ENCODE measurements at regions not wholly inside any gene's neighbourhood (a gene's known extent, or its start where the extent isn't known, plus 50 kb on each side); places are given as distances from the start of the nearest gene placed in this dataset.

GRCh38 chr11:71343828-71344400 is 91.5 kb upstream of the SHANK2 start:
- intact Hi-C loops (cut with DNase I), result loop anchor here in 1 of 10 donors (10.0 kb wide), 1 partner anchor 59 kb away; no protein-coding TSS in a partner anchor
- 50 to 60% (median 53%) methylated on average over 11 of the region's 11 CpGs for WGBS, 4 donors
- Histone ChIP-seq H3K27ac (no peak overlapping the region), H3K27me3 (peaks cover 0 to 52% (median 5%) of the 10 kb centered on the region in 9 donors), H3K4me3 (no peak overlapping the region), H3K9me3 (no peaks in the 10 kb centered on the region), H3K36me3 (no peaks in the 10 kb centered on the region), H3K4me1 (no peaks in the 10 kb centered on the region)
- ATAC-seq, result no peak
- TF ChIP-seq, protein P1, sequence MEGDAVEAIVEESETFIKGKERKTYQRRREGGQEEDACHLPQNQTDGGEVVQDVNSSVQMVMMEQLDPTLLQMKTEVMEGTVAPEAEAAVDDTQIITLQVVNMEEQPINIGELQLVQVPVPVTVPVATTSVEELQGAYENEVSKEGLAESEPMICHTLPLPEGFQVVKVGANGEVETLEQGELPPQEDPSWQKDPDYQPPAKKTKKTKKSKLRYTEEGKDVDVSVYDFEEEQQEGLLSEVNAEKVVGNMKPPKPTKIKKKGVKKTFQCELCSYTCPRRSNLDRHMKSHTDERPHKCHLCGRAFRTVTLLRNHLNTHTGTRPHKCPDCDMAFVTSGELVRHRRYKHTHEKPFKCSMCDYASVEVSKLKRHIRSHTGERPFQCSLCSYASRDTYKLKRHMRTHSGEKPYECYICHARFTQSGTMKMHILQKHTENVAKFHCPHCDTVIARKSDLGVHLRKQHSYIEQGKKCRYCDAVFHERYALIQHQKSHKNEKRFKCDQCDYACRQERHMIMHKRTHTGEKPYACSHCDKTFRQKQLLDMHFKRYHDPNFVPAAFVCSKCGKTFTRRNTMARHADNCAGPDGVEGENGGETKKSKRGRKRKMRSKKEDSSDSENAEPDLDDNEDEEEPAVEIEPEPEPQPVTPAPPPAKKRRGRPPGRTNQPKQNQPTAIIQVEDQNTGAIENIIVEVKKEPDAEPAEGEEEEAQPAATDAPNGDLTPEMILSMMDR (IDR thresholded peaks at IDR 0.05), result no peak
- no peak for TF ChIP-seq POLR2A (IDR thresholded peaks at IDR 0.05)
- DNase-seq, result no peak

- Histone ChIP-seq H3K4me1 (no peaks in the 10 kb centered on the region), H3K27me3 (peaks cover 0 to 59% (median 5%) of the 10 kb centered on the region in 9 donors), H3K4me3 (no peak overlapping the region), H3K27ac (no peak overlapping the region), H3K36me3 (no peaks in the 10 kb centered on the region), H3K9me3 (no peaks in the 10 kb centered on the region)
- WGBS, 4 donors, result 64 to 68% (median 66%) methylated on average over 20 of the region's 20 CpGs
- ATAC-seq (peak in 1 of 4 donors; percentile 24), DNase-seq (no peak)
- intact Hi-C loops (cut with DNase I), result loop anchor here in 1 of 10 donors (10.0 kb wide), 1 partner anchor 58 kb away; no protein-coding TSS in a partner anchor
- TF ChIP-seq, protein P1 (IDR thresholded peaks at IDR 0.05), result peak in 5 of 12 donors; percentile 11 to 30 (median 14)
- no peak for TF ChIP-seq POLR2A (IDR thresholded peaks at IDR 0.05)
Measured at GRCh38 chr11:71342951-71343827, 90.8 kb upstream of the SHANK2 start.

DNA sequence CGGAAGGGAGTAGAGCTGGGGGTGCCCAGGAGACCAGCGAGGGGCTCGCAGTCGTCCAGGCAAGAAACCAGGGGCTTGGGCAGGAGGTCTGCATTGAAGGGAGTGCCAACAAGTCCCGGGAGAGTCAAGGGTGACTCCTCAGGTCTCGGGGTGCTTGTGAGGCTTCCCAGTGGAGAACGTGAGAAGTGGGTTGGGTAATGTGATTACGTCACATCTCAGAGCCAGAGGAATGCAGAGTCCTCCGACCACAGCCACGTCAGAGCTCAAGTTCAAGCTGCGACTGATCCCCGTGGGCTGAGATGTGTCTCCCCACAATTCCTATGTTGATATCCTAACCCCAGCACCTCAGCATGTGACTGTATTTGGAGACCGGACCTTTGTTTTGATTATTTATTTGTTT is 89.7 kb upstream of the SHANK2 start:
- Histone ChIP-seq H3K27me3 (peaks cover 0 to 56% (median 3%) of the 10 kb centered on the region in 9 donors), H3K4me3 (no peak overlapping the region)
- intact Hi-C loops (cut with DNase I), result loop anchor here in 1 of 10 donors (10.0 kb wide), 1 partner anchor 57 kb away; no protein-coding TSS in a partner anchor

More for the DNA sequence above, 89.7 kb upstream of the SHANK2 start:
- no peak for ATAC-seq
- Histone ChIP-seq H3K36me3 (no peaks in the 10 kb centered on the region), H3K9me3 (no peaks in the 10 kb centered on the region), H3K4me1 (no peaks in the 10 kb centered on the region), H3K27ac (no peak overlapping the region)
- 69 to 74% (median 72%) methylated on average over 13 of the region's 13 CpGs for WGBS, 4 donors
- no peak for DNase-seq
- TF ChIP-seq, protein P1 (IDR thresholded peaks at IDR 0.05), result no peak
- TF ChIP-seq POLR2A (IDR thresholded peaks at IDR 0.05), result no peak
